ENCODE measurements at regions not wholly inside any gene's neighbourhood (a gene's known extent, or its start where the extent isn't known, plus 50 kb on each side); places are given as distances from the start of the nearest gene placed in this dataset.

DNA sequence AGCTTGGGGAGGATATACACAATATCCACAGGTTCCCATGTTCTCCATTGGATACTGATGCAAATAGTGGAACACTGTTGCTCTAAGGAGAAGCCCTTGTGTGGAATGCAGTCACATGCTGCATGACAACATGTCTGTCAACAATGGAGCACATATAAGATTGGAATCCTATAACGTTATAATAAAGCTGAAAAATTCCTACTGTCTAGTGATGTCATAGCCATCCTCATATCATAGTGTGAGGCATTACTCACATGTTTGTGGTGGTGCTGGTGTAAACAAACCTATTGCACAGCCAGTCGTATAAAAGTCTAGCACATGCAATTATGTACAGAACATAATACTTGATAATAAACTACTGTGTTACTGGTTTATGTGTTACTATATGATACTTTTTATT lies 394.7 kb downstream of the FBXO15 start:
- H3K4me3 ChIP-seq (replicated peaks in 1 of 2; ENCODE audit: low read depth in 1 of 2, low read length in 2 of 2): no peak overlapping the region
- intact Hi-C loops (cut with micrococcal nuclease): no loop called here
- H3K4me1 ChIP-seq (ENCODE audit: control insufficient read depth in 1 of 2, insufficient read depth in 2 of 2, low read length in 2 of 2): no peaks in the 10 kb centered on the region

More for the DNA sequence above, 394.7 kb downstream of the FBXO15 start:
- Histone ChIP-seq H4K20me1 (ENCODE audit: insufficient read depth) (no peaks in the 10 kb centered on the region), H3K9ac (ENCODE audit: low read length) (no peak overlapping the region), H3K36me3 (ENCODE audit: control insufficient read depth in 1 of 2, insufficient read depth in 2 of 2, low read length in 2 of 2) (no peaks in the 10 kb centered on the region), H3K27me3 (ENCODE audit: insufficient read depth, low read length) (no peaks in the 10 kb centered on the region), H3K79me2 (ENCODE audit: insufficient read depth, low read length) (no peaks in the 10 kb centered on the region), H3K9me2 (ENCODE audit: insufficient read depth) (no peaks in the 10 kb centered on the region), H3K27ac (ENCODE audit: low read depth, low read length) (no peak overlapping the region), H3K9me3 (ENCODE audit: control insufficient read depth in 1 of 2, insufficient read depth in 1 of 2, low read depth in 1 of 2, low read length in 2 of 2) (peaks cover 3 to 24% of the 10 kb centered on the region in 2 experiments; a peak in 2 of 4 replicates), H3K4me2 (ENCODE audit: low read length) (no peak overlapping the region), H2AFZ (ENCODE audit: low read depth, low read length, poor library complexity, severe bottlenecking) (no peak overlapping the region)
- ChIA-PET POLR2A (no interaction called here), CTCF (no interaction called here), RAD21 (ENCODE audit: low non-redundant PET in 1 of 2, low total read pairs in 2 of 2, uncharacterized antibody in 2 of 2, unreplicated experiment in 2 of 2) (no interaction called here)
- BruUV-seq (replicated peaks): no TSS peak
- DNase-seq (ENCODE audit: low read depth, low spot score): no peak
- no peak for TF ChIP-seq EZH2phosphoT487 (IDR thresholded peaks at IDR 0.05; ENCODE audit: borderline replicate concordance)
- TF ChIP-seq, protein P1, sequence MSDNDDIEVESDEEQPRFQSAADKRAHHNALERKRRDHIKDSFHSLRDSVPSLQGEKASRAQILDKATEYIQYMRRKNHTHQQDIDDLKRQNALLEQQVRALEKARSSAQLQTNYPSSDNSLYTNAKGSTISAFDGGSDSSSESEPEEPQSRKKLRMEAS (IDR thresholded peaks at IDR 0.05): no peak
- no peak for TF ChIP-seq RAD21 (IDR thresholded peaks at IDR 0.05; ENCODE audit: low read depth)
- no peak for TF ChIP-seq CEBPB (IDR thresholded peaks at IDR 0.05; ENCODE audit: low read depth)
- no peak for TF ChIP-seq POLR2AphosphoS5 (IDR thresholded peaks at IDR 0.05; ENCODE audit: low read depth, low read length)
- no peak for TF ChIP-seq ZNF274 (IDR thresholded peaks at IDR 0.05; ENCODE audit: low read depth, low read length)
- TF ChIP-seq, protein P2, sequence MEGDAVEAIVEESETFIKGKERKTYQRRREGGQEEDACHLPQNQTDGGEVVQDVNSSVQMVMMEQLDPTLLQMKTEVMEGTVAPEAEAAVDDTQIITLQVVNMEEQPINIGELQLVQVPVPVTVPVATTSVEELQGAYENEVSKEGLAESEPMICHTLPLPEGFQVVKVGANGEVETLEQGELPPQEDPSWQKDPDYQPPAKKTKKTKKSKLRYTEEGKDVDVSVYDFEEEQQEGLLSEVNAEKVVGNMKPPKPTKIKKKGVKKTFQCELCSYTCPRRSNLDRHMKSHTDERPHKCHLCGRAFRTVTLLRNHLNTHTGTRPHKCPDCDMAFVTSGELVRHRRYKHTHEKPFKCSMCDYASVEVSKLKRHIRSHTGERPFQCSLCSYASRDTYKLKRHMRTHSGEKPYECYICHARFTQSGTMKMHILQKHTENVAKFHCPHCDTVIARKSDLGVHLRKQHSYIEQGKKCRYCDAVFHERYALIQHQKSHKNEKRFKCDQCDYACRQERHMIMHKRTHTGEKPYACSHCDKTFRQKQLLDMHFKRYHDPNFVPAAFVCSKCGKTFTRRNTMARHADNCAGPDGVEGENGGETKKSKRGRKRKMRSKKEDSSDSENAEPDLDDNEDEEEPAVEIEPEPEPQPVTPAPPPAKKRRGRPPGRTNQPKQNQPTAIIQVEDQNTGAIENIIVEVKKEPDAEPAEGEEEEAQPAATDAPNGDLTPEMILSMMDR (IDR thresholded peaks at IDR 0.05 in 2 of 3, conservative IDR thresholded peaks at IDR 0.05 in 1 of 3; ENCODE audit: borderline replicate concordance in 1 of 3, insufficient read depth in 1 of 3, low read depth in 2 of 3, low read length in 2 of 3): no peak
- TF ChIP-seq ELF1 (IDR thresholded peaks at IDR 0.05; ENCODE audit: borderline replicate concordance, low read depth): no peak
- TF ChIP-seq, protein P3, sequence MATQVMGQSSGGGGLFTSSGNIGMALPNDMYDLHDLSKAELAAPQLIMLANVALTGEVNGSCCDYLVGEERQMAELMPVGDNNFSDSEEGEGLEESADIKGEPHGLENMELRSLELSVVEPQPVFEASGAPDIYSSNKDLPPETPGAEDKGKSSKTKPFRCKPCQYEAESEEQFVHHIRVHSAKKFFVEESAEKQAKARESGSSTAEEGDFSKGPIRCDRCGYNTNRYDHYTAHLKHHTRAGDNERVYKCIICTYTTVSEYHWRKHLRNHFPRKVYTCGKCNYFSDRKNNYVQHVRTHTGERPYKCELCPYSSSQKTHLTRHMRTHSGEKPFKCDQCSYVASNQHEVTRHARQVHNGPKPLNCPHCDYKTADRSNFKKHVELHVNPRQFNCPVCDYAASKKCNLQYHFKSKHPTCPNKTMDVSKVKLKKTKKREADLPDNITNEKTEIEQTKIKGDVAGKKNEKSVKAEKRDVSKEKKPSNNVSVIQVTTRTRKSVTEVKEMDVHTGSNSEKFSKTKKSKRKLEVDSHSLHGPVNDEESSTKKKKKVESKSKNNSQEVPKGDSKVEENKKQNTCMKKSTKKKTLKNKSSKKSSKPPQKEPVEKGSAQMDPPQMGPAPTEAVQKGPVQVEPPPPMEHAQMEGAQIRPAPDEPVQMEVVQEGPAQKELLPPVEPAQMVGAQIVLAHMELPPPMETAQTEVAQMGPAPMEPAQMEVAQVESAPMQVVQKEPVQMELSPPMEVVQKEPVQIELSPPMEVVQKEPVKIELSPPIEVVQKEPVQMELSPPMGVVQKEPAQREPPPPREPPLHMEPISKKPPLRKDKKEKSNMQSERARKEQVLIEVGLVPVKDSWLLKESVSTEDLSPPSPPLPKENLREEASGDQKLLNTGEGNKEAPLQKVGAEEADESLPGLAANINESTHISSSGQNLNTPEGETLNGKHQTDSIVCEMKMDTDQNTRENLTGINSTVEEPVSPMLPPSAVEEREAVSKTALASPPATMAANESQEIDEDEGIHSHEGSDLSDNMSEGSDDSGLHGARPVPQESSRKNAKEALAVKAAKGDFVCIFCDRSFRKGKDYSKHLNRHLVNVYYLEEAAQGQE (IDR thresholded peaks at IDR 0.05; ENCODE audit: low read depth): no peak
- no peak for TF ChIP-seq CBX3 (IDR thresholded peaks at IDR 0.05; ENCODE audit: low read depth)
- no peak for ATAC-seq
